GM12878 (cell line): ENCODE measurements at regions not wholly inside any gene's neighbourhood (a gene's known extent, or its start where the extent isn't known, plus 50 kb on each side); places are given as distances from the start of the nearest gene placed in this dataset.

Experiments
- ATAC-seq: fragments of 200-7000 bp; cut with Tn5 transposase; 3 replicates; pipeline ENCODE4 v1.9.1; 2020; ENCODE audit warnings: mild to moderate bottlenecking, moderate library complexity
- BruUV-seq: library from RNA; stranded (reverse); fragments of 400-500 nt; replicated peaks from 2 replicates; lab custom pipeline; 2021; lab: Mats Ljungman, UMichigan
- CTCF ChIA-PET: fragments of 300-600 bp; sonication (Branson Sonifier 250); formaldehyde crosslinking; extraction: SDS; loops from one replicate; lab custom pipeline; 2021; ENCODE audit warnings: inconsistent platforms; lab: Yijun Ruan, JAX
- POLR2A ChIA-PET: fragments of 350-600 bp; formaldehyde crosslinking; extraction: SDS; loops from one replicate; lab custom pipeline; 2021; ENCODE audit warnings: inconsistent platforms; lab: Charles Lee
- RAD21 ChIA-PET: fragments of 300-600 bp; sonication (Branson Sonifier 250); formaldehyde crosslinking; loops from one replicate; lab custom pipeline; 2023; ENCODE audit warnings: antibody characterized with exemption; ENCODE audit not compliant: unreplicated experiment; lab: Charles Lee
- SMC1A ChIA-PET: fragments of 300-600 bp; sonication (Branson Sonifier 250); formaldehyde crosslinking; loops from one replicate; lab custom pipeline; 2023; ENCODE audit not compliant: unreplicated experiment, uncharacterized antibody; lab: Charles Lee
- DNase-seq: peaks from one replicate; pipeline ENCODE4 v3.0.0-alpha.2; 2011; ENCODE audit warnings: low read depth, low spot score
- FAIRE-seq: peaks from 3 replicates; lab custom pipeline; 2011; peaks lifted over from hg19 to GRCh38; lab: Jason Lieb, UNC
- H2AFZ ChIP-seq: 2 replicates; pipeline ENCODE4 v1.6.0; 2011; ENCODE audit warnings: low read depth, low read length, control low read depth; ENCODE audit not compliant: control insufficient read depth
- H3K27ac ChIP-seq: 2 replicates; pipeline ENCODE4 v1.5.1; 2011; ENCODE audit warnings: control low read depth; ENCODE audit not compliant: control insufficient read depth, insufficient read depth
- H3K27me3 ChIP-seq, 2 experiments: replicated peaks in 1 of 2; 2 replicates each; pipeline versions ENCODE4 v1.6.0 to v1.6.1; 2011; ENCODE audit warnings: low read length in 1 of 2; ENCODE audit not compliant: control insufficient read depth in 2 of 2, insufficient read depth in 2 of 2
- H3K36me3 ChIP-seq, 2 experiments: 2 replicates each; pipeline ENCODE4 v1.5.1; 2011; ENCODE audit warnings: low read length in 1 of 2; ENCODE audit not compliant: control insufficient read depth in 2 of 2, insufficient read depth in 2 of 2
- H3K4me1 ChIP-seq: 2 replicates; pipeline ENCODE4 v1.6.1; 2011; ENCODE audit warnings: mild to moderate bottlenecking, low read length, moderate library complexity, mixed read lengths; ENCODE audit not compliant: control insufficient read depth, insufficient read depth
- H3K4me2 ChIP-seq: 2 replicates; pipeline ENCODE4 v1.6.0; 2011; ENCODE audit warnings: control low read depth; ENCODE audit not compliant: control insufficient read depth, insufficient read depth
- H3K4me3 ChIP-seq: fragments of 200-600 bp; sonication (generic); 2 replicates; pipeline ENCODE4 v1.5.1; 2016
- H3K79me2 ChIP-seq: 2 replicates; pipeline ENCODE4 v1.6.0; 2011; ENCODE audit warnings: low read length; ENCODE audit not compliant: control insufficient read depth, insufficient read depth
- H3K9ac ChIP-seq: 2 replicates; pipeline ENCODE4 v1.8.0; 2011; ENCODE audit warnings: low read length, control low read depth, mixed read lengths; ENCODE audit not compliant: control insufficient read depth, insufficient read depth
- H3K9me3 ChIP-seq: replicated peaks from 3 replicates; pipeline ENCODE4 v1.5.1; 2011; ENCODE audit warnings: mild to moderate bottlenecking, low read length; ENCODE audit not compliant: control insufficient read depth, insufficient read depth
- H4K20me1 ChIP-seq: 2 replicates; pipeline ENCODE4 v1.6.0; 2011; ENCODE audit not compliant: control insufficient read depth, insufficient read depth
- CBFB ChIP-seq: IDR thresholded peaks from 2 replicates; pipeline ENCODE4 v1.6.1; 2016; ENCODE audit warnings: antibody characterized with exemption, low read depth
- CHD1 ChIP-seq: IDR thresholded peaks from 2 replicates; pipeline ENCODE4 v1.6.1; 2012; ENCODE audit warnings: low read depth, low read length, improper control_type of control experiment
- EED ChIP-seq: sonication (generic); IDR thresholded peaks from 2 replicates; pipeline ENCODE4 v1.6.1; 2016; ENCODE audit warnings: antibody characterized with exemption, low read depth
- EZH2 ChIP-seq: IDR thresholded peaks from 2 replicates; pipeline ENCODE4 v1.6.1; 2012; ENCODE audit warnings: low read depth, mild to moderate bottlenecking, control low read depth, inconsistent platforms, low read length, borderline replicate concordance; ENCODE audit not compliant: control insufficient read depth
- KAT2A ChIP-seq: conservative IDR thresholded peaks from 2 replicates; pipeline ENCODE4 v1.6.1; 2011; ENCODE audit warnings: low read depth, low read length; ENCODE audit not compliant: control insufficient read depth
- NR2C1 ChIP-seq: fragments of 450-650 bp; IDR thresholded peaks from 2 replicates; pipeline ENCODE4 v1.6.1; 2017; ENCODE audit warnings: antibody characterized with exemption, mild to moderate bottlenecking, moderate library complexity
- RAD51 ChIP-seq: fragments of 450-650 bp; IDR thresholded peaks from 2 replicates; pipeline ENCODE4 v1.6.1; 2016; ENCODE audit warnings: moderate library complexity, mild to moderate bottlenecking, inconsistent platforms
- SMC3 ChIP-seq: IDR thresholded peaks from 2 replicates; pipeline ENCODE4 v1.6.1; 2011; ENCODE audit warnings: low read length, improper control_type of control experiment, borderline replicate concordance
- SREBF2 ChIP-seq: IDR thresholded peaks from 2 replicates; pipeline ENCODE4 v1.6.1; 2012; ENCODE audit warnings: mild to moderate bottlenecking, low read length
- SRF ChIP-seq, 2 experiments: IDR thresholded peaks; 2 replicates each; pipeline ENCODE4 v1.6.1; 2011; ENCODE audit warnings: low read depth in 2 of 2, low read length in 2 of 2, mild to moderate bottlenecking in 1 of 2, moderate library complexity in 1 of 2
- WGBS: methylation state at CpG from one replicate; pipeline ENCODE4 v1.1.6; 2016; ENCODE audit warnings: low lambda C conversion rate; ENCODE audit not compliant: insufficient replicate concordance, insufficient coverage; ENCODE audit errors: missing lambda C conversion rate; 5-methylcytosine and 5-hydroxymethylcytosine counted together
- in situ Hi-C: fragments of 300-500 bp; cut with MboI; formaldehyde crosslinking; loops from 9 replicates; pipeline ENCODE4 v1.14.3; 2018; ENCODE audit warnings: mixed read lengths
- intact Hi-C: fragments of 100-400 bp; cut with micrococcal nuclease; formaldehyde crosslinking; loops from one replicate; pipeline ENCODE4 v1.14.2; 2022; ENCODE audit not compliant: unreplicated experiment
- TF ChIP-seq, protein P1 (sequence below): fragments of 450-650 bp; conservative IDR thresholded peaks from 2 replicates; pipeline ENCODE4 v1.6.1; 2017; ENCODE audit warnings: mild to moderate bottlenecking, moderate library complexity
- TF ChIP-seq, protein P2 (sequence below): IDR thresholded peaks from 2 replicates; pipeline ENCODE4 v1.6.1; 2012; ENCODE audit warnings: low read depth, low read length, improper control_type of control experiment
- TF ChIP-seq, protein P3 (sequence below): IDR thresholded peaks from 2 replicates; pipeline ENCODE4 v1.6.1; 2012; ENCODE audit warnings: low read depth, low read length, improper control_type of control experiment

DNA sequence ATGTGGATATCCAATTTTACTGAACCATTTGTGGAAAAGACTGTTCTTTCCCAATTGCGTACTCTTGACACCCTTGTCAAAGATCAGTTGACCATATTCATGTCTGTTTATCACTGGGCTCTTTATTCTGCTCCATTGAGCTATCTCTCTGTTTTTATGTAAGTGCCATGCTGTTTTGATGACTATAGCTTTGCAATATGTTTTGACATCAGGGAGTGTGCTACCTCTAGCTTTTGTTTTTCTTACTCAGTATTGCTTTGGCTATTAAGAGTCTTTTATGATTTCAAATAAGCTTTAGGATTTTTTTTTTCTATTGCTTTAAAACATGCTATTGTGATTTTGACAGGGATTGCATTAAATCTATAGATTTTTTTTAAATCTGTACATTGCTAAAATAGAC, 194.3 kb downstream of the SNAPC1 start:
- in situ Hi-C loops: no loop called here

DNA sequence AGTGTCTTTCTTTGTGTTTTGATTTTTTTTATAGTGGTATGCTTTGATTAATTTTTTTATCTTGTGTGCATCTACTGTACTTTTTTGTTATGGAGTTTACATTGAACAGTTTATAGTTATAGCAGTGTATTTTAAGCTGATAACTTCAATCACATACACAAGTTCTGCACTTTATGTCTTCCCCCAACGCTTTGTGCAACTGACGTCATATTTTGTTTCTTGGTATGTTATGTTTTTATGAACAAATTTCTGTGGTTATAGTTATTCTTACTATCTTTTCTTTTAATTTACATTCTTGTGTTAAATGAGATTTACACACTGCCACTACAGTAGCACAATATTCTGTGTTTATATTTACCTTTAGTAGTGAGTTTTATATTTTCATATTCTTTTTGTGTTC, 197.1 kb downstream of the SNAPC1 start:
- whole genome bisulfite sequencing: 96% methylated on average over 2 of the region's 2 CpGs
- no peak for DNase-seq
- FAIRE-seq: no peak
- ChIA-PET SMC1A (no interaction called here), RAD21 (no interaction called here), CTCF (no interaction called here), POLR2A (no interaction called here)
- Histone ChIP-seq H3K36me3 (no peaks in the 10 kb centered on the region), H3K27ac (no peak overlapping the region), H3K9me3 (no peaks in the 10 kb centered on the region), H3K27me3 (no peaks in the 10 kb centered on the region), H3K9ac (no peak overlapping the region), H2AFZ (no peak overlapping the region), H3K4me2 (no peak overlapping the region), H4K20me1 (no peaks in the 10 kb centered on the region), H3K79me2 (no peaks in the 10 kb centered on the region), H3K4me1 (no peaks in the 10 kb centered on the region), H3K4me3 (no peak overlapping the region)
- ATAC-seq: no peak
- intact Hi-C loops (no loop called here), in situ Hi-C loops (no loop called here)
- BruUV-seq: no TSS peak
- TF ChIP-seq EZH2 (no peak), NR2C1 (no peak), SREBF2 (no peak), CHD1 (no peak), KAT2A (no peak), CBFB (no peak), SRF (IDR thresholded peaks at IDR 0.05; ENCODE audit: low read depth in 2 of 2, low read length in 2 of 2) (no peak), SMC3 (no peak), EED (no peak)
- TF ChIP-seq, protein P1, sequence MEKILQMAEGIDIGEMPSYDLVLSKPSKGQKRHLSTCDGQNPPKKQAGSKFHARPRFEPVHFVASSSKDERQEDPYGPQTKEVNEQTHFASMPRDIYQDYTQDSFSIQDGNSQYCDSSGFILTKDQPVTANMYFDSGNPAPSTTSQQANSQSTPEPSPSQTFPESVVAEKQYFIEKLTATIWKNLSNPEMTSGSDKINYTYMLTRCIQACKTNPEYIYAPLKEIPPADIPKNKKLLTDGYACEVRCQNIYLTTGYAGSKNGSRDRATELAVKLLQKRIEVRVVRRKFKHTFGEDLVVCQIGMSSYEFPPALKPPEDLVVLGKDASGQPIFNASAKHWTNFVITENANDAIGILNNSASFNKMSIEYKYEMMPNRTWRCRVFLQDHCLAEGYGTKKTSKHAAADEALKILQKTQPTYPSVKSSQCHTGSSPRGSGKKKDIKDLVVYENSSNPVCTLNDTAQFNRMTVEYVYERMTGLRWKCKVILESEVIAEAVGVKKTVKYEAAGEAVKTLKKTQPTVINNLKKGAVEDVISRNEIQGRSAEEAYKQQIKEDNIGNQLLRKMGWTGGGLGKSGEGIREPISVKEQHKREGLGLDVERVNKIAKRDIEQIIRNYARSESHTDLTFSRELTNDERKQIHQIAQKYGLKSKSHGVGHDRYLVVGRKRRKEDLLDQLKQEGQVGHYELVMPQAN: no peak
- TF ChIP-seq, protein P2, sequence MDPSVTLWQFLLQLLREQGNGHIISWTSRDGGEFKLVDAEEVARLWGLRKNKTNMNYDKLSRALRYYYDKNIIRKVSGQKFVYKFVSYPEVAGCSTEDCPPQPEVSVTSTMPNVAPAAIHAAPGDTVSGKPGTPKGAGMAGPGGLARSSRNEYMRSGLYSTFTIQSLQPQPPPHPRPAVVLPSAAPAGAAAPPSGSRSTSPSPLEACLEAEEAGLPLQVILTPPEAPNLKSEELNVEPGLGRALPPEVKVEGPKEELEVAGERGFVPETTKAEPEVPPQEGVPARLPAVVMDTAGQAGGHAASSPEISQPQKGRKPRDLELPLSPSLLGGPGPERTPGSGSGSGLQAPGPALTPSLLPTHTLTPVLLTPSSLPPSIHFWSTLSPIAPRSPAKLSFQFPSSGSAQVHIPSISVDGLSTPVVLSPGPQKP: no peak
- TF ChIP-seq, protein P3, sequence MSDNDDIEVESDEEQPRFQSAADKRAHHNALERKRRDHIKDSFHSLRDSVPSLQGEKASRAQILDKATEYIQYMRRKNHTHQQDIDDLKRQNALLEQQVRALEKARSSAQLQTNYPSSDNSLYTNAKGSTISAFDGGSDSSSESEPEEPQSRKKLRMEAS: no peak

More for the DNA sequence above, 194.3 kb downstream of the SNAPC1 start:
- H4K20me1 ChIP-seq: no peaks in the 10 kb centered on the region
- 26% methylated on average over 1 of the region's 1 CpG for WGBS
- no peaks in the 10 kb centered on the region for H3K9me3 ChIP-seq
- TF ChIP-seq RAD51: no peak
- RAD21 ChIA-PET: no interaction called here
- no peak overlapping the region for H3K9ac ChIP-seq
- no peak overlapping the region for H3K4me2 ChIP-seq
- ATAC-seq (no peak), FAIRE-seq (no peak), DNase-seq (no peak)
- POLR2A ChIA-PET: no interaction called here
- BruUV-seq: no TSS peak
- SMC1A ChIA-PET: interaction anchor here (1.5 kb wide), 1 partner anchor 9 kb away, joined by 3 read pairs; no protein-coding TSS in a partner anchor
- H3K4me3 ChIP-seq: no peak overlapping the region
- H3K36me3 ChIP-seq: no peaks in the 10 kb centered on the region
- no peaks in the 10 kb centered on the region for H3K79me2 ChIP-seq
- H2AFZ ChIP-seq: no peak overlapping the region
- H3K4me1 ChIP-seq: no peaks in the 10 kb centered on the region
- no peak overlapping the region for H3K27ac ChIP-seq
- CTCF ChIA-PET: interaction anchor here (0.7 kb wide), 1 partner anchor 11 kb away, joined by 3 read pairs; no protein-coding TSS in a partner anchor
- intact Hi-C loops: no loop called here
- H3K27me3 ChIP-seq: no peaks in the 10 kb centered on the region
